ENCODE measurements at regions not wholly inside any gene's neighbourhood (a gene's known extent, or its start where the extent isn't known, plus 50 kb on each side); places are given as distances from the start of the nearest gene placed in this dataset.

- Histone ChIP-seq H3K36me3 (ENCODE audit: control insufficient read depth, insufficient read depth, low read length) (no peaks in the 10 kb centered on the region; the same call in 1 of the 2 replicates), H3K4me3 (ENCODE audit: low read depth in 2 of 2, low read length in 2 of 2) (no peak overlapping the region), H3K9me3 (ENCODE audit: control insufficient read depth, insufficient read depth, low read depth, low read length) (no peaks in the 10 kb centered on the region), H3K27me3 (ENCODE audit: control insufficient read depth, insufficient read depth, low read length) (peaks cover 35% of the 10 kb centered on the region), H3K27ac (ENCODE audit: low read length) (no peak overlapping the region), H3K4me1 (ENCODE audit: control insufficient read depth, insufficient read depth, low read length) (no peaks in the 10 kb centered on the region)
- ChIA-PET POLR2A (no interaction called here), CTCF (no interaction called here)
- DNase-seq (ENCODE audit: low read depth, low spot score) (no peak), ATAC-seq (no peak)
- no peak for TF ChIP-seq REST (IDR thresholded peaks at IDR 0.05; ENCODE audit: insufficient read depth in 1 of 2, low read depth in 2 of 2, low read length in 1 of 2)
- no peak for TF ChIP-seq CTCF (IDR thresholded peaks at IDR 0.05)
- TF ChIP-seq POLR2AphosphoS5 (IDR thresholded peaks at IDR 0.05; ENCODE audit: low read depth, low read length): no peak
- TF ChIP-seq TCF7L2 (IDR thresholded peaks at IDR 0.05; ENCODE audit: low read depth, low read length): no peak
- TF ChIP-seq SIN3A (IDR thresholded peaks at IDR 0.05; ENCODE audit: borderline replicate concordance, insufficient read depth, low read depth, low read length): no peak
- intact Hi-C loops (cut with micrococcal nuclease; ENCODE audit: unreplicated experiment): no loop called here
- no TSS peak for BruUV-seq (replicated peaks)
- in situ Hi-C loops (cut with HindIII; ENCODE audit: low pct_unique_long_range_greater_than_20kb, low sequenced_read_pairs): no loop called here
Measured at GRCh38 chr17:79528592-79529125, 82.2 kb downstream of the RBFOX3 start.

GRCh38 chr17:79527306-79527705, 83.5 kb downstream of the RBFOX3 start:
- intact Hi-C loops (cut with micrococcal nuclease; ENCODE audit: unreplicated experiment) (no loop called here), in situ Hi-C loops (cut with HindIII; ENCODE audit: low pct_unique_long_range_greater_than_20kb, low sequenced_read_pairs) (no loop called here)
- H3K9me3 ChIP-seq (ENCODE audit: control insufficient read depth, insufficient read depth, low read depth, low read length): no peaks in the 10 kb centered on the region
- ChIA-PET POLR2A (no interaction called here), CTCF (no interaction called here)
- H3K27me3 ChIP-seq (ENCODE audit: control insufficient read depth, insufficient read depth, low read length): peaks cover 41% of the 10 kb centered on the region
- no peak overlapping the region for H3K4me3 ChIP-seq (ENCODE audit: low read depth in 2 of 2, low read length in 2 of 2)
- H3K4me1 ChIP-seq (ENCODE audit: control insufficient read depth, insufficient read depth, low read length): no peaks in the 10 kb centered on the region
- no peaks in the 10 kb centered on the region; the same call in 1 of the 2 replicates for H3K36me3 ChIP-seq (ENCODE audit: control insufficient read depth, insufficient read depth, low read length)
- no peak overlapping the region for H3K27ac ChIP-seq (ENCODE audit: low read length)
- BruUV-seq (replicated peaks): no TSS peak
- DNase-seq (ENCODE audit: low read depth, low spot score) (no peak), ATAC-seq (no peak)
- TF ChIP-seq SIN3A (IDR thresholded peaks at IDR 0.05; ENCODE audit: borderline replicate concordance, insufficient read depth, low read depth, low read length): no peak

DNA sequence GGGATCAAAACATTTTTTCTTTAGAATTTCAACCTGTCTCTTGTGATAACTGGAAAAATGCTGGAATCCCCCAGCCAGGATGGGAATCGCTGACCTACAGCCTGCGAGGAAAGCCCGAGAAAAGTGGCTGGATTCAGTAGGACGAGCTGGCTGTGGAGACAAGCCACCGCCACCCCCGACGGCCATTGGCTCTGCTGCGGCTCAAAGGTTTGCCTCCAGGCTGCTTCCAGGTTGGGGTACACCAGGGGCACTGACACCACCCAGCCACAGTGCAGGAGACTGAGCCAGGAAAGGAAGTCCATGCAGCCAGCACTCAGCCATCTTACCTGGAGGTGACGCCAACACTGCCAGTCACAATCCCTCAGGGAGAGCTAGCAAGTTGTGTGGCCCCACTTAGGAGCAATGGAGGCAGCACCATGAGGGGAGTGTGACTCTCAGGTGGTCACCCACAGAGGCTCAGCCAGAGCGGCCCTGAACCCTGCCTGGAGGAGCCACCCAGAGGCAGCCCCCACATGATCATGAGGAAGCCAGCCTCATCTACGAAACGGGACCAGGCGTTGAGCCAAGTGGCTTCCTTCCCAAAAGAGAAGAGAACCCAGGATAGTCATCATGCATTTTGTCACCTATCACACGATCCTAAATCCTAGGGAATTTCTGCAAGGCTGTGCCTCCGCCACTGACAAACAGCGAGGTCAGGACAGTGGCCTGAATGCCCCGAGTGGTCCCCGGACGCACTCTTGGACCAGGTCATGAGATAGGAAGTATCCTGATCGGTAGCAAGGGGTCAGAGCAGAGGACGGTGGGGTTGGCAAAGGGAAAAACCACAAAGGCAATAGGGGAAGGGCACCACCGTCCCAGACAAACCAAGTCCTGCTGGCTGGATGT, 84.8 kb downstream of the RBFOX3 start:
- H3K4me1 ChIP-seq (ENCODE audit: control insufficient read depth, insufficient read depth, low read length): no peaks in the 10 kb centered on the region
- H3K27me3 ChIP-seq (ENCODE audit: control insufficient read depth, insufficient read depth, low read length): peaks cover 41% of the 10 kb centered on the region
- H3K4me3 ChIP-seq (ENCODE audit: low read depth in 2 of 2, low read length in 2 of 2): no peak overlapping the region
- H3K36me3 ChIP-seq (ENCODE audit: control insufficient read depth, insufficient read depth, low read length): no peaks in the 10 kb centered on the region; the same call in 1 of the 2 replicates
- POLR2A ChIA-PET: interaction anchor here (0.6 kb wide), 1 partner anchor 390 kb away, joined by 3 read pairs; no protein-coding TSS in a partner anchor
- TF ChIP-seq REST (IDR thresholded peaks at IDR 0.05; ENCODE audit: insufficient read depth in 1 of 2, low read depth in 2 of 2, low read length in 1 of 2): no peak
- no peak for TF ChIP-seq CTCF (IDR thresholded peaks at IDR 0.05)
- no peak for TF ChIP-seq POLR2AphosphoS5 (IDR thresholded peaks at IDR 0.05; ENCODE audit: low read depth, low read length)
- TF ChIP-seq SIN3A (IDR thresholded peaks at IDR 0.05; ENCODE audit: borderline replicate concordance, insufficient read depth, low read depth, low read length): no peak
- no peak for TF ChIP-seq TCF7L2 (IDR thresholded peaks at IDR 0.05; ENCODE audit: low read depth, low read length)
- no peak overlapping the region for H3K27ac ChIP-seq (ENCODE audit: low read length)
- CTCF ChIA-PET: no interaction called here
- ATAC-seq: no peak
- in situ Hi-C loops (cut with HindIII; ENCODE audit: low pct_unique_long_range_greater_than_20kb, low sequenced_read_pairs): no loop called here
- no peak for DNase-seq (ENCODE audit: low read depth, low spot score)
- intact Hi-C loops (cut with micrococcal nuclease; ENCODE audit: unreplicated experiment): no loop called here
- no TSS peak for BruUV-seq (replicated peaks)
- no peaks in the 10 kb centered on the region for H3K9me3 ChIP-seq (ENCODE audit: control insufficient read depth, insufficient read depth, low read depth, low read length)
